Astrocyte of the cerebellum (primary cell): ENCODE measurements at regions not wholly inside any gene's neighbourhood (a gene's known extent, or its start where the extent isn't known, plus 50 kb on each side); places are given as distances from the start of the nearest gene placed in this dataset.

Source experiments
- DNase-seq: peaks from one replicate; pipeline ENCODE4 v3.0.0-alpha.2; 2011; ENCODE audit warnings: low read depth
- H3K4me3 ChIP-seq: 2 replicates; pipeline ENCODE4 v1.5.1; 2011; ENCODE audit warnings: mild to moderate bottlenecking, low read depth, low read length, moderate library complexity
- in situ Hi-C: cut with HindIII; loops from 2 replicates; pipeline ENCODE4 v1.10.0; 2017; ENCODE audit warnings: low sequenced_read_pairs
- TF ChIP-seq, protein P1 (sequence below): IDR thresholded peaks from 2 replicates; pipeline ENCODE4 v1.5.1; 2012; ENCODE audit warnings: low read length, low read depth, moderate library complexity, mild to moderate bottlenecking; ENCODE audit errors: missing control alignments

GRCh38 chr11:90512846-90513245, 290.0 kb upstream of the CHORDC1 start:
- no peak for DNase-seq
- TF ChIP-seq, protein P1, sequence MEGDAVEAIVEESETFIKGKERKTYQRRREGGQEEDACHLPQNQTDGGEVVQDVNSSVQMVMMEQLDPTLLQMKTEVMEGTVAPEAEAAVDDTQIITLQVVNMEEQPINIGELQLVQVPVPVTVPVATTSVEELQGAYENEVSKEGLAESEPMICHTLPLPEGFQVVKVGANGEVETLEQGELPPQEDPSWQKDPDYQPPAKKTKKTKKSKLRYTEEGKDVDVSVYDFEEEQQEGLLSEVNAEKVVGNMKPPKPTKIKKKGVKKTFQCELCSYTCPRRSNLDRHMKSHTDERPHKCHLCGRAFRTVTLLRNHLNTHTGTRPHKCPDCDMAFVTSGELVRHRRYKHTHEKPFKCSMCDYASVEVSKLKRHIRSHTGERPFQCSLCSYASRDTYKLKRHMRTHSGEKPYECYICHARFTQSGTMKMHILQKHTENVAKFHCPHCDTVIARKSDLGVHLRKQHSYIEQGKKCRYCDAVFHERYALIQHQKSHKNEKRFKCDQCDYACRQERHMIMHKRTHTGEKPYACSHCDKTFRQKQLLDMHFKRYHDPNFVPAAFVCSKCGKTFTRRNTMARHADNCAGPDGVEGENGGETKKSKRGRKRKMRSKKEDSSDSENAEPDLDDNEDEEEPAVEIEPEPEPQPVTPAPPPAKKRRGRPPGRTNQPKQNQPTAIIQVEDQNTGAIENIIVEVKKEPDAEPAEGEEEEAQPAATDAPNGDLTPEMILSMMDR = no peak

DNA sequence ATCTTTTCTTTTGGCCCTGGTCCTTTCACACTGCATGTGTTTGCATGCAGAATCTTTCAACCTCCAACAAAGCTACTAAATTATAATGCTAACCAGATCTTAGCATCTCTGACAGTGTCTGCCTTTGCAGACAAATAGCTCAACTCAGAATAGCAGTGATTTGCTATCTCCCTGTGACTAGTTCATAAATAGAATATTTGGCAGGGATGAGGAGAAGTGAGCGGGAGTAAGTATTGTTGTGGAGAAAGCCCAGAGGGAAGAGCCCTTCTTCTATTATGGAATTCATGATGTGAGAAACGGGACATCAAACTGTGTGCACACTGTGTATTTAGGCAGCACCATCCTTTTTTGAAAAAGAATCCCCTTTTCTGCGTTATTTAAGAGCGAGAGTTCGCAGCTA, 288.0 kb upstream of the CHORDC1 start:
- DNase-seq = no peak
- TF ChIP-seq, protein P1 = no peak
- H3K4me3 ChIP-seq = no peak overlapping the region
- in situ Hi-C loops = no loop called here

More at GRCh38 chr11:90512846-90513245, 290.0 kb upstream of the CHORDC1 start:
- in situ Hi-C loops = no loop called here
- H3K4me3 ChIP-seq = no peak overlapping the region

- TF ChIP-seq, protein P1 = no peak
- no peak for DNase-seq
- in situ Hi-C loops = no loop called here
- no peak overlapping the region for H3K4me3 ChIP-seq
These were observed 278.2 kb upstream of the CHORDC1 start for GRCh38 chr11:90500922-90501568.

DNA sequence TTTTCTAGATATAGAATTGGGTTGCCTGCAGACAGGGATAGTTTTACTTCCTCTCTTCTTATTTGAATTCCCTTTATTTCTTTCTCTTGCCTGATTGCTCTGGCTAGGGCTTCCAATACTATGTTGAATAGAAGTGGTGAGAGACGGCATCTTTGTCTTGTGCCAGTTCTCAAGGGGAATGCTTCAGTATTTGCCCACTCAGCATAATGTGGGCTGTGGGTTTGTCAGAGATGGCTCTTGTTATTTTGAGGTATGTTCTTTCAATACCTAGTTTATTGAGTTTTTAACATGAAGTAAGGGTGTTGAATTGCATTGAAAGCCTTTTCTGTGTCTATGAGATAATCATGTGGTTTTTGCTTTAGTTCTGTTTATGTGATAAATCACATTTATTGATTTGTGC, 273.9 kb upstream of the CHORDC1 start:
- no peak overlapping the region for H3K4me3 ChIP-seq
- TF ChIP-seq, protein P1 = no peak
- DNase-seq = no peak
- in situ Hi-C loops = no loop called here

DNA sequence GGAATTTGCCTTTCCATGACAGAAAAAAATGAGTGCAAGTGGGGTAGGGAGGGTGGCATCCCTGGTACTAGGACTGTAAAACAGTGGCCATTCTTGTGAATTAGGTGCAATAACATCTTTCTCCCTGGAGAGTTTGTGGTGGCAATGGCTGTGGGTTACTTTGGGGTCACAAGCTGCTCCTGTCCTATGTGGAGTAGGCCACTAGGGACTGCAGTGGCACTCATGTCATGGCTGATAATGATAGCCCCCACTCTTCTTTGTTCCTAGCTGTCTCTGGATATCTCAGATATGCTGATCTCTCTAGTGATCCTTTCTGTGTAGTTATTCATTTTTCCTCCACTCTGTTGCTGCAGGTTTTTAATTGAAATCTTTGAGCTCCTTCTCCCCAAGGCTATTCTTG, 270.5 kb upstream of the CHORDC1 start:
- no peak overlapping the region for H3K4me3 ChIP-seq
- TF ChIP-seq, protein P1 = no peak
- in situ Hi-C loops = no loop called here
- no peak for DNase-seq

DNA sequence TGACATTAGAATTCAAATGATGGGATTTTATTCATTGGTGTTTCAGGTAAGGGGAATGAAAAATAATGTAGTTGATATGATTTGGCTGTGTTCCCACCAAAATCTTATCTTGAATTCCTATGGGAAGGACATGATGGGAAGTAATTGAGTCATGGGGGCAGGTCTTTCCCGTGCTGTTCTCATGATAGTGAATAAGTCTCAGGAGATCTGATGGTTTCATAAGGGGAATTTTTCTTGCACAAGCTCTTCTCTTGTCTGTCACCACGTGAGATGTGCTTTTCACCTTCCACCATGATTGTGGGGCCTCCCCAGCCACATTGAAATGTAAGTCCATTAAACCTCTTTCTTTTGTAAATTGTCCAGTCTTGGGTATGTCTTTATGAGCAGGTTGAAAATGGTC, 268.6 kb upstream of the CHORDC1 start:
- in situ Hi-C loops = no loop called here
- TF ChIP-seq, protein P1 = no peak
- no peak for DNase-seq
- H3K4me3 ChIP-seq = no peak overlapping the region
